Naive thymus-derived CD8-positive, alpha-beta T cell (primary cell): ENCODE measurements at regions not wholly inside any gene's neighbourhood (a gene's known extent, or its start where the extent isn't known, plus 50 kb on each side); places are given as distances from the start of the nearest gene placed in this dataset.
"Not testable (repeated sequence)": the region's sequence is repeated elsewhere in the genome, so short reads cannot be mapped to it uniquely, and the experiment has no call there.

ENCODE experiments used
- ATAC-seq, 2 donors: fragments of 150-1000 bp; cut with Tn5 transposase in 1 of 2; sonication (Bioruptor Pico), chemical (Tn5 transposase) in 1 of 2; 1 replicate in 1 of 2; 2 replicates in 1 of 2; pipeline ENCODE4 v1.10.0; 2021; ENCODE audit warnings: mild to moderate bottlenecking in 2 of 2, moderate library complexity in 2 of 2
- POLR2A ChIA-PET: fragments of 350-600 bp; sonication (Branson Sonifier 250); formaldehyde crosslinking; loops from one replicate; lab custom pipeline; 2021; ENCODE audit warnings: antibody characterized with exemption; lab: Charles Lee
- DNase-seq, 10 donors: peaks; one replicate each; pipeline versions ENCODE4 v3.0.0 to v3.0.0-alpha.2; 2020 to 2022
- H3K27ac Mint-ChIP-seq, 10 donors: one replicate each; pipeline ENCODE4 v1.8.0; 2020 to 2022; ENCODE audit warnings: mild to moderate bottlenecking in 10 of 10, mixed read lengths in 10 of 10, moderate library complexity in 4 of 10, inconsistent platforms in 1 of 10
- H3K27me3 Mint-ChIP-seq, 5 donors: one replicate each; pipeline ENCODE4 v1.8.0; 2021 to 2022; ENCODE audit warnings: mixed read lengths in 5 of 5
- H3K36me3 Mint-ChIP-seq, 3 donors: one replicate each; pipeline ENCODE4 v1.8.0; 2020 to 2022; ENCODE audit warnings: mixed read lengths in 3 of 3, mild to moderate bottlenecking in 2 of 3, inconsistent platforms in 1 of 3
- H3K4me1 Mint-ChIP-seq, 4 donors: one replicate each; pipeline ENCODE4 v1.8.0; 2021 to 2022; ENCODE audit warnings: mixed read lengths in 4 of 4
- H3K4me3 Mint-ChIP-seq, 10 donors: one replicate each; pipeline ENCODE4 v1.8.0; 2020 to 2022; ENCODE audit warnings: mild to moderate bottlenecking in 10 of 10, mixed read lengths in 10 of 10, moderate library complexity in 6 of 10, inconsistent platforms in 1 of 10
- H3K9me3 Mint-ChIP-seq, 9 donors: one replicate each; pipeline ENCODE4 v1.8.0; 2020 to 2022; ENCODE audit warnings: mixed read lengths in 9 of 9, mild to moderate bottlenecking in 3 of 9, inconsistent platforms in 1 of 9, moderate library complexity in 1 of 9

DNA sequence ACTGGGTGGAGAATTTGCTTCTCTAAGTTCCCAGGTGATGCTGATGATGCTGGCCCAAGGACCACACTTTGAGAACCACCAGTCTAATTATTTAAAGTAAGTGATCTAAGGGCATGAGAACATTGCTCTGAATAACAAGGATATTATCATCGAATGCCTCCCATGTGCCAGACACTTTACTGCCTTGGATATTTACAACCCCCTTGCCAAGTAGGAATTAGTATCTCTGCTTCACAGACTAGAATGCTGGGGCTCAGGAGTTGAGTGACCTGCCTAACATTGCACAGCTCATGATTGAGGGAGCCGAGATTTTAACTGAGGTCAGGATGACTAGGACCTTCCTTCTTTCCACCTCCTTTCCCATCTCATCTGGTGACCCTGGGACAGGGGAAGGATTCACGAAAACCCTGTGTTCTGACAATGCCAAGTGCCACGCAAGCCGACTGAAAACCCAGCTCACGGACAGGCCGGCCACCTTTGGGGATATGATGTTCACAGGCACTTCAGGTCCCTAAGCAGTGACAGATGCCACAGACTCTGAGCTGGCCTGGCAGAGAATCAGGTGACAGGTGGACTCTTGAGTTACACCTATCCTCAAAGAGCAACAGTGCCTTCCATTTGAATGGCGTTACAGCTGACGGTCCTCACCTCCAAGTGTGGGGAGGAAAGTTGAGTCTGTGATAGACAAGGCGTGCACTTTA is 230.7 kb downstream of the TOMM20 start:
- no peak for ATAC-seq
- H3K4me1 Mint-ChIP-seq = peaks cover 7 to 21% (median 20%) of the 10 kb centered on the region in 4 donors
- H3K36me3 Mint-ChIP-seq = no peaks in the 10 kb centered on the region
- POLR2A ChIA-PET = interaction anchor here (0.5 kb wide), 1 partner anchor 95 kb away, joined by 6 read pairs; no protein-coding TSS in a partner anchor
- H3K4me3 Mint-ChIP-seq = no peak overlapping the region
- H3K9me3 Mint-ChIP-seq = no peaks in the 10 kb centered on the region
- H3K27me3 Mint-ChIP-seq = no peaks in the 10 kb centered on the region
- H3K27ac Mint-ChIP-seq = peak overlapping the region in 2 of 10 donors; percentile 40 to 53
- DNase-seq = no peak

- Mint-ChIP-seq H3K9me3 (no peaks in the 10 kb centered on the region), H3K36me3 (no peaks in the 10 kb centered on the region), H3K4me3 (no peak overlapping the region), H3K4me1 (peaks cover 7 to 21% (median 20%) of the 10 kb centered on the region in 4 donors), H3K27me3 (no peaks in the 10 kb centered on the region), H3K27ac (peak overlapping the region in 2 of 10 donors; percentile 20 to 53)
- POLR2A ChIA-PET = interaction anchor here (0.5 kb wide), 1 partner anchor 96 kb away, joined by 6 read pairs; no protein-coding TSS in a partner anchor
- ATAC-seq (no peak), DNase-seq (no peak)
Measured at GRCh38 chr1:234897390-234897749, 231.3 kb downstream of the TOMM20 start.

DNA sequence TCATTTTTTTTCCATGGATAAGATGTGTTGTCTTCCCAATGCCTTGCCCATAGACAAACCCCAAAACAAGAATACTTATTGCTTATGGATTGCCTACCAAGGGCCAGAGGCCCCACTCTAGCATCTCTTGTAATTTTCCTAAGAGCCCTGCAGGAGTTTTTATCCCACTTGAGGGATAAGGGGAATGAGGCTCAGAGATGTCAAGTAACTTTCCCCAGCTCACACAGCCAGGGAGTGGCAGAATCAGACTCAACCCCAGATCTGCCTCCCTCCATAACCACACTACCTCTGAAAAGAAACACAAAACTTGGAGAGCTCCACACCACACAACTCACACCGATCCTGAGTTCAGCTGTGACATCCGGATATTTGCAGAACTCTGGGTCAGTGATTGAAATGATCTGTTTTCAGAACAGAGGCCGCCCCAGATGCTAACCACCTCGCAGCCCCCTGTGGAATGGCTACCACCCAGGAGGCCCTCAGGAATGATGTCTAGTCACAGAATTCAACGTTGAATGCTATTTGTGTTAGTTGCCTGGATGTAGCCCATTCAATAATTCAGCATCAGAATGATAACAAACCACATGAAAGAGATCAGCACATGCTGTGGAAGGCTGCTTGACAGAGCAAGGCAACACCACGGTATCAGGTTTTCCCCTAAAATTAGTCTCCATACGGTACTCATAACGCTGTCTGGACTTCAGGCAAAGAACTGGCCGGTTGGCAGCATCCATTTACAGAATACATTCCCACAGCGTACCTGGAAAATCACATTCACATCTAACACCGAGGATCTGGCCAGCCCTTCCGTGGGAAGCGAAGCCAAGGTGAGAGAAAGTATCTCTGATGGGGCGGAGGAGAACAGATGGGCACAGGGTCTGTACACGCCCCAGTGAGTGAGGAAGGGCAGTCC is 231.9 kb downstream of the TOMM20 start:
- POLR2A ChIA-PET = no interaction called here
- ATAC-seq = no peak
- DNase-seq = no peak

GRCh38 chr1:234893725-234894630 is 234.7 kb downstream of the TOMM20 start:
- H3K4me1 Mint-ChIP-seq = peaks cover 18 to 21% (median 20%) of the 10 kb centered on the region in 4 donors
- DNase-seq (no peak), ATAC-seq (peak in 1 of 2 donors; percentile 20)
- no peak overlapping the region for H3K4me3 Mint-ChIP-seq
- POLR2A ChIA-PET = no interaction called here
- no peaks in the 10 kb centered on the region for H3K9me3 Mint-ChIP-seq
- H3K27ac Mint-ChIP-seq = peak overlapping the region in 3 of 10 donors; percentile 43 to 52 (median 50)
- no peaks in the 10 kb centered on the region for H3K27me3 Mint-ChIP-seq
- H3K36me3 Mint-ChIP-seq = no peaks in the 10 kb centered on the region

More for the DNA sequence above, 231.9 kb downstream of the TOMM20 start:
- peak overlapping the region in 2 of 10 donors; percentile 20 to 53 for H3K27ac Mint-ChIP-seq
- H3K4me1 Mint-ChIP-seq = peaks cover 7 to 21% (median 20%) of the 10 kb centered on the region in 4 donors
- no peaks in the 10 kb centered on the region for H3K27me3 Mint-ChIP-seq
- H3K4me3 Mint-ChIP-seq = no peak overlapping the region
- no peaks in the 10 kb centered on the region for H3K9me3 Mint-ChIP-seq
- no peaks in the 10 kb centered on the region for H3K36me3 Mint-ChIP-seq

DNA sequence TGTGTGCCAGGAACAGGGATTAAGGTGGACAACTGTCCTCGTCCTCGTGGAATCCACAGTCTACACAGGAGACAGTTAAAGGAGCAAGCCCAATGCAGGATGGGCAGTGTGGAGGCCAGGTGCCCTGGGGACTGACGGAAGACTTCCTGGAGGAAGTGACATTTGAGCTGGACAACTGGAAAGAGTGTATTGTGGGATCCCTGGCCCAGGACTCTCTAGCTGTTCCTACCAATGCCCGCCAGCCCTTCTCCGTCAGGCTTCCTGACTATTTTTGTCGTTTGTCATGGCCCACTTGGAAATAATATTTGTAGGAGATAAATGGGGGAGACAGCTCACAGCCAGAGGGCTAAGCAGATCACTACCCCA is 235.3 kb downstream of the TOMM20 start:
- ATAC-seq (no peak), DNase-seq (no peak)
- POLR2A ChIA-PET = no interaction called here
- peaks cover 0 to 3% (median 0%) of the 10 kb centered on the region in 9 donors for H3K9me3 Mint-ChIP-seq
- peaks cover 18 to 21% (median 20%) of the 10 kb centered on the region in 4 donors for H3K4me1 Mint-ChIP-seq
- H3K27me3 Mint-ChIP-seq = no peaks in the 10 kb centered on the region
- peaks cover 0 to 3% (median 0%) of the 10 kb centered on the region in 3 donors for H3K36me3 Mint-ChIP-seq
- H3K27ac Mint-ChIP-seq = no peak overlapping the region
- H3K4me3 Mint-ChIP-seq = no peak overlapping the region

DNA sequence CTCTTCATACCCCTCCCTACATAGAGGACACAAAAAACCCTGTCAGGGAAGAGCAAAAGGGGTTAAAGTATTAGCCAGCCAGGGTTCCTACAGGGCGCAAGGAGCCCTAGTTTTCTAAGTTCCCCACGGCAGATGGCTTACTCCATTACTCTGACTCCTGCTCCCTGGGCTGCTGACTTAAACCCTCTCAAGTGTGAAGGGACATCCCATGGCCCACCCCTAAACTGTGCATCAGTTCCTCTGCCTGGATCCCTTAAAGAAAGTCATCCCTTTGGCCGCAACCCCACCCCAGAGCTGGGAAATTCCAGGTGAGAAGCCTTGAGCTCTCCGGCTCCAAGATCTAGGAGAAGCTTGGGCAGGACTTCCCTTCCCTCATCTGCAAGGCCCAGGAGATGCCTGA is 236.0 kb downstream of the TOMM20 start:
- no peak overlapping the region for H3K4me3 Mint-ChIP-seq
- peak overlapping the region in 1 of 10 donors; percentile 63 for H3K27ac Mint-ChIP-seq
- H3K9me3 Mint-ChIP-seq = peaks cover 0 to 7% (median 0%) of the 10 kb centered on the region in 9 donors
- peaks cover 18 to 21% (median 20%) of the 10 kb centered on the region in 4 donors for H3K4me1 Mint-ChIP-seq
- H3K27me3 Mint-ChIP-seq = no peaks in the 10 kb centered on the region
- peaks cover 0 to 4% (median 0%) of the 10 kb centered on the region in 3 donors for H3K36me3 Mint-ChIP-seq
- POLR2A ChIA-PET = interaction anchor here (0.8 kb wide), 1 partner anchor 35 kb away, joined by 3 read pairs; no protein-coding TSS in a partner anchor
- ATAC-seq (no peak), DNase-seq (no peak)

DNA sequence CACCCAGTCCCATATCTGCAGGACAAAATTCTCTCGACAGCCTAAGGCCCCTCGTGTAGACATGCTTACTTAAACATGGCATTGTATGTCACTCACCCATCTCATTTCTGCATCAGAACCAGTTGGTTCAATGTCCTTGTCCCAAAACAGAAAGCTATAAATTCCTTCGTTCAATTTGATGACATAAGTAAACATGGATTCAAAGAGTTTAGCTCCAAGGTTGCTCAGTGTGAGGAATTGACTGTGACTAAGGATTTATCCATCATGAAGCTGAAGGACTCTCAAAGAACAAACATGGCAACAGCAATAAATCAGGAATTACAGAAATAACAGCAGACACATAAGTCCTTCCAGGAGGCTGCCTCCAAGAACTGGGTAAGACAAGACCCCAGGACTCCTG is 237.2 kb downstream of the TOMM20 start:
- H3K4me1 Mint-ChIP-seq = peaks cover 19 to 26% (median 22%) of the 10 kb centered on the region in 4 donors
- DNase-seq = no peak
- POLR2A ChIA-PET = no interaction called here
- no peak for ATAC-seq
- H3K27ac Mint-ChIP-seq = no peak overlapping the region
- no peaks in the 10 kb centered on the region for H3K27me3 Mint-ChIP-seq
- H3K4me3 Mint-ChIP-seq = no peak overlapping the region
- peaks cover 0 to 4% (median 0%) of the 10 kb centered on the region in 3 donors for H3K36me3 Mint-ChIP-seq
- H3K9me3 Mint-ChIP-seq = peaks cover 0 to 7% (median 0%) of the 10 kb centered on the region in 9 donors

- H3K27me3 Mint-ChIP-seq = no peaks in the 10 kb centered on the region
- ATAC-seq = no peak
- peaks cover 0 to 4% (median 0%) of the 10 kb centered on the region in 3 donors for H3K36me3 Mint-ChIP-seq
- no peak overlapping the region for H3K4me3 Mint-ChIP-seq
- peaks cover 15 to 28% (median 19%) of the 10 kb centered on the region in 4 donors for H3K4me1 Mint-ChIP-seq
- peak overlapping the region in 1 of 10 donors; percentile 37 for H3K27ac Mint-ChIP-seq
- DNase-seq = no peak
- POLR2A ChIA-PET = no interaction called here
- peaks cover 0 to 7% (median 0%) of the 10 kb centered on the region in 9 donors for H3K9me3 Mint-ChIP-seq
Measured at GRCh38 chr1:234889643-234890042, 239.0 kb downstream of the TOMM20 start.

- DNase-seq, H3K4me3 Mint-ChIP-seq, H3K27ac Mint-ChIP-seq, H3K9me3 Mint-ChIP-seq, POLR2A ChIA-PET, H3K27me3 Mint-ChIP-seq, H3K36me3 Mint-ChIP-seq, ATAC-seq: not testable (repeated sequence)
- H3K4me1 Mint-ChIP-seq = peaks cover 6 to 25% (median 13%) of the 10 kb centered on the region in 4 donors
Measured at GRCh38 chr1:234888247-234888646, 240.4 kb downstream of the TOMM20 start.

DNA sequence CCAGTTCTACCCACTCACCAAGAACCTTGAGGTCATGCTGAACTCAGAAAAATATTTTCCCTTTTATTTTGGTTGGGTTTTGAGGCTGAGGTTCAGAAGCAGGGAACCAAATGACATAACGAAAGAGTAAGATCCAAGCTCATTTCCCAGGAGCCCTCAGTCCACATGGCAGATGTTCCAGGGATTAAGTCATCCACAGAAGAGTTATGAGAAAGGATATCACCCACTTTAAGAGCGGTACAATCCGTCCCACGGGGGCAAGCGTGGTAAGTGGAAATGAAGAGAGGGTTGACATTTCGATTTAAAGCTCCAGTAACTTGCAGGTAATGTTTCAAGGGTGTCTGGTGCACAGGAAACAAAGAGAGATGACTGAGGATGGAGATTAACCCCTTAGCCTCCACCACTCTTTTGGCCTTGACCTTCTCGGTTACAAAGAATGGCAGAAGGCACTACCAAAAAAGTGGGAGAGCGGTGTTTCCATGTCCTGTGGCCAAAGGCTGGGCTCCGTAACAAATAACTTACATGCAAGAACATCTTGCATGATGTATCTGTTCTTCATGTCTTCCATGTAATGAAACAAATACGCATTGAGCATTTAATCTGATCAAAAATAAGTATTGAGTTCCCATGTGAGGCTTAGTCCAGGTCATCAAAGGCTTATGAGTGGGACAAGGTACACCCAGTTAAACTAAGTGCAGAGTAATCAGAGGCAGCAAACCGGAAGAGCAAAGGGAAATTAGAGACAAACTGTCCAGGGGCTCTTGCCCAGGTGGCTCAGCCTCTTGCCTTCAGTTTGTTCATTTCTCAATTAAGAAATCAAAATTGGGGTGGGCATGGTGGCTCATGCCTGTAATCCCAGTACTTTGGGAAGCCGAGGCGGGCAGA is 241.4 kb downstream of the TOMM20 start:
- POLR2A ChIA-PET = interaction anchor here (0.8 kb wide), 1 partner anchor 361 kb away, joined by 3 read pairs; no protein-coding TSS in a partner anchor
- DNase-seq = no peak
- peaks cover 0 to 8% (median 0%) of the 10 kb centered on the region in 3 donors for H3K36me3 Mint-ChIP-seq
- peak overlapping the region in 1 of 10 donors; percentile 17 for H3K27ac Mint-ChIP-seq
- peaks cover 0 to 7% (median 0%) of the 10 kb centered on the region in 9 donors for H3K9me3 Mint-ChIP-seq
- no peaks in the 10 kb centered on the region for H3K27me3 Mint-ChIP-seq
- H3K4me1 Mint-ChIP-seq = peaks cover 8 to 32% (median 20%) of the 10 kb centered on the region in 4 donors
- H3K4me3 Mint-ChIP-seq = no peak overlapping the region
- no peak for ATAC-seq
